Stimulated activated CD8-positive, alpha-beta memory T cell treated with anti-CD3 and anti-CD28 coated beads, Interleukin-7, amount 100 ng/mL, for 48 hours (primary cell): ENCODE measurements at regions not wholly inside any gene's neighbourhood (a gene's known extent, or its start where the extent isn't known, plus 50 kb on each side); places are given as distances from the start of the nearest gene placed in this dataset.
"Not testable (repeated sequence)": the region's sequence is repeated elsewhere in the genome, so short reads cannot be mapped to it uniquely, and the experiment has no call there.

Experiments used
- DNase-seq, 2 donors: peaks; one replicate each; pipeline ENCODE4 v3.0.0-alpha.2; 2020; ENCODE audit warnings: low read depth in 1 of 2; ENCODE audit errors: extremely low read depth in 1 of 2

GRCh38 chr2:62412347-62412742 lies 93.7 kb downstream of the TMEM17 start:
- no peak for DNase-seq

GRCh38 chr2:62410926-62411456 lies 95.0 kb downstream of the TMEM17 start:
- no peak for DNase-seq

GRCh38 chr2:62410015-62410453 lies 96.0 kb downstream of the TMEM17 start:
- no peak for DNase-seq

- no peak for DNase-seq
These were observed 96.6 kb downstream of the TMEM17 start for GRCh38 chr2:62409442-62409841.

- DNase-seq, result no peak
These were observed 97.7 kb downstream of the TMEM17 start for GRCh38 chr2:62408241-62408677.

- DNase-seq, result no peak
These were observed 98.2 kb downstream of the TMEM17 start for GRCh38 chr2:62407838-62408237.

GRCh38 chr2:62407401-62407800 lies 98.6 kb downstream of the TMEM17 start:
- no peak for DNase-seq

- no peak for DNase-seq
These were observed 99.4 kb downstream of the TMEM17 start for GRCh38 chr2:62406573-62407043.

- no peak for DNase-seq
These were observed 101.1 kb downstream of the TMEM17 start for GRCh38 chr2:62404913-62405312.

GRCh38 chr2:62402156-62402555 lies 103.8 kb downstream of the TMEM17 start:
- DNase-seq, result no peak

GRCh38 chr2:62398356-62398755 lies 107.6 kb downstream of the TMEM17 start:
- DNase-seq, result no peak

GRCh38 chr2:62396880-62397279 lies 109.1 kb downstream of the TMEM17 start:
- no peak for DNase-seq

- no peak for DNase-seq
These were observed 112.7 kb downstream of the TMEM17 start for GRCh38 chr2:62393293-62393692.

GRCh38 chr2:62391696-62392095 lies 114.3 kb downstream of the TMEM17 start:
- DNase-seq, result no peak

- not testable (repeated sequence) for DNase-seq
These were observed 119.6 kb downstream of the TMEM17 start for GRCh38 chr2:62386378-62386777.

- no peak for DNase-seq
These were observed 122.1 kb downstream of the TMEM17 start for GRCh38 chr2:62383846-62384245.

GRCh38 chr2:62382757-62383156 lies 123.2 kb downstream of the TMEM17 start:
- DNase-seq, result no peak

GRCh38 chr2:62382122-62382521 lies 123.9 kb downstream of the TMEM17 start:
- DNase-seq, result no peak

- DNase-seq, result no peak
These were observed 124.3 kb downstream of the TMEM17 start for GRCh38 chr2:62381656-62382055.

- no peak for DNase-seq
These were observed 126.4 kb downstream of the TMEM17 start for GRCh38 chr2:62379566-62379965.

GRCh38 chr2:62375113-62375420 lies 130.9 kb downstream of the TMEM17 start:
- no peak for DNase-seq

GRCh38 chr2:62374301-62375112 lies 131.5 kb downstream of the TMEM17 start:
- no peak for DNase-seq

GRCh38 chr2:62372824-62373223 lies 133.2 kb downstream of the TMEM17 start:
- DNase-seq, result no peak
